ENCODE measurements at regions not wholly inside any gene's neighbourhood (a gene's known extent, or its start where the extent isn't known, plus 50 kb on each side); places are given as distances from the start of the nearest gene placed in this dataset.
"Not testable (repeated sequence)": the region's sequence is repeated elsewhere in the genome, so short reads cannot be mapped to it uniquely, and the experiment has no call there.

DNA sequence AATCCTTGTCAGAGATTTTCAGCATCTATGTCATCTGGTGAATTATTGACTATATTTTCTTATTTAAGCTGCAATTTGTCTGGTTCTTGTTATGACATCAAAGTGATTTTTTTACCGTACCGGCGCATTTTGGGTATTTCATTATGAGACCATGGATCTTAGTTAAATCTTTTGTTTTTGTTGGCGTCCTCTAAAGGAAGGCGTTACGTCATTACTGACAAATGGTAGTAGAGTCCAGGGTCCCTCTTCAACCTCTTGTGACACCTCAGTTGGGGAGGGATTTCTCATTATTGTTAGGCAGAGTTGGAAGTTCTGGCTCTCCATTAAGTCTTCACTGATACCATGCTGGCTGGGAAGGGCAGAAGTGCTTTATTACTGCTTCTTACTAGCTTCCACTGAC, 175.8 kb upstream of the MMADHC start:
- H3K9me3 ChIP-seq (ENCODE audit: control insufficient read depth, insufficient read depth, low read depth, low read length) = no peaks in the 10 kb centered on the region
- DNase-seq (ENCODE audit: low read depth in 2 of 2) = no peak
- no peak overlapping the region for H3K4me3 ChIP-seq (replicated peaks in 1 of 4; ENCODE audit: control extremely low read depth in 1 of 4, insufficient read depth in 1 of 4, low read depth in 3 of 4, low read length in 4 of 4)
- no peak for TF ChIP-seq EZH2 (IDR thresholded peaks at IDR 0.05; ENCODE audit: low read length, missing control alignments)
- TF ChIP-seq, protein P1, sequence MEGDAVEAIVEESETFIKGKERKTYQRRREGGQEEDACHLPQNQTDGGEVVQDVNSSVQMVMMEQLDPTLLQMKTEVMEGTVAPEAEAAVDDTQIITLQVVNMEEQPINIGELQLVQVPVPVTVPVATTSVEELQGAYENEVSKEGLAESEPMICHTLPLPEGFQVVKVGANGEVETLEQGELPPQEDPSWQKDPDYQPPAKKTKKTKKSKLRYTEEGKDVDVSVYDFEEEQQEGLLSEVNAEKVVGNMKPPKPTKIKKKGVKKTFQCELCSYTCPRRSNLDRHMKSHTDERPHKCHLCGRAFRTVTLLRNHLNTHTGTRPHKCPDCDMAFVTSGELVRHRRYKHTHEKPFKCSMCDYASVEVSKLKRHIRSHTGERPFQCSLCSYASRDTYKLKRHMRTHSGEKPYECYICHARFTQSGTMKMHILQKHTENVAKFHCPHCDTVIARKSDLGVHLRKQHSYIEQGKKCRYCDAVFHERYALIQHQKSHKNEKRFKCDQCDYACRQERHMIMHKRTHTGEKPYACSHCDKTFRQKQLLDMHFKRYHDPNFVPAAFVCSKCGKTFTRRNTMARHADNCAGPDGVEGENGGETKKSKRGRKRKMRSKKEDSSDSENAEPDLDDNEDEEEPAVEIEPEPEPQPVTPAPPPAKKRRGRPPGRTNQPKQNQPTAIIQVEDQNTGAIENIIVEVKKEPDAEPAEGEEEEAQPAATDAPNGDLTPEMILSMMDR (conservative IDR thresholded peaks at IDR 0.05 in 1 of 2, IDR thresholded peaks at IDR 0.05 in 1 of 2; ENCODE audit: low read depth in 1 of 2, low read length in 2 of 2) = no peak
- peaks cover 2% of the 10 kb centered on the region for H3K4me1 ChIP-seq (ENCODE audit: control insufficient read depth, extremely low read depth, insufficient read depth, low read length)
- H3K27ac ChIP-seq (ENCODE audit: insufficient read depth, low read length) = no peak overlapping the region
- H3K4me2 ChIP-seq (ENCODE audit: extremely low read depth, insufficient read depth, low read length) = no peak overlapping the region
- H3K9ac ChIP-seq (ENCODE audit: insufficient read depth, low read length) = no peak overlapping the region
- no peaks in the 10 kb centered on the region for H3K36me3 ChIP-seq (ENCODE audit: control insufficient read depth, insufficient read depth, low read length)
- no peaks in the 10 kb centered on the region for H3K27me3 ChIP-seq (ENCODE audit: control insufficient read depth, insufficient read depth, low read length)
- no peaks in the 10 kb centered on the region for H3K79me2 ChIP-seq (ENCODE audit: control insufficient read depth, insufficient read depth, low read length)
- no peaks in the 10 kb centered on the region for H4K20me1 ChIP-seq (ENCODE audit: control insufficient read depth, extremely low read depth, insufficient read depth, low read length)
- H2AFZ ChIP-seq (ENCODE audit: low read length) = no peak overlapping the region

DNA sequence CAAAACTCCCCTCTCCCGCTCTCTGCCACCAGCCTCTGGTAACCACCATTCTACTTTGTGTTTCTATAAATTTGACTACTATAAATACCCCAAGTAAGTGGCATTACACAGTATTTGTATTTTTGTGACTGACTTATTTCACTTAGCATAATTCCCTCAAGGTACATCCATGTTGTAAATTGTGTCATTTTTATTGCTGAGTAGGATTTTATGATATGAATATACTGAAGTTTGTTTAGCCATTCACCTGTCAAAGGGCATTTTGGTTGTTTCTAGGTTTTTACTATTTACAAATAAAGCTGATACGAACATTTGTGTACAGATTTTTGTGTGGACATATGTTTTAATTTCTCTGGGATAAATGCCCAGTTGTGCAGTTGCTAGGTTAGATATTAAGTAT, 174.0 kb upstream of the MMADHC start:
- no peak overlapping the region for H3K9ac ChIP-seq (ENCODE audit: insufficient read depth, low read length)
- TF ChIP-seq, protein P1 (conservative IDR thresholded peaks at IDR 0.05 in 1 of 2, IDR thresholded peaks at IDR 0.05 in 1 of 2; ENCODE audit: low read depth in 1 of 2, low read length in 2 of 2) = no peak
- TF ChIP-seq EZH2 (IDR thresholded peaks at IDR 0.05; ENCODE audit: low read length, missing control alignments) = no peak
- no peak overlapping the region for H3K27ac ChIP-seq (ENCODE audit: insufficient read depth, low read length)
- no peaks in the 10 kb centered on the region for H3K27me3 ChIP-seq (ENCODE audit: control insufficient read depth, insufficient read depth, low read length)
- no peak overlapping the region for H2AFZ ChIP-seq (ENCODE audit: low read length)
- H4K20me1 ChIP-seq (ENCODE audit: control insufficient read depth, extremely low read depth, insufficient read depth, low read length) = no peaks in the 10 kb centered on the region
- no peaks in the 10 kb centered on the region for H3K79me2 ChIP-seq (ENCODE audit: control insufficient read depth, insufficient read depth, low read length)
- H3K4me2 ChIP-seq (ENCODE audit: extremely low read depth, insufficient read depth, low read length) = no peak overlapping the region
- H3K9me3 ChIP-seq (ENCODE audit: control insufficient read depth, insufficient read depth, low read depth, low read length) = no peaks in the 10 kb centered on the region
- no peaks in the 10 kb centered on the region for H3K36me3 ChIP-seq (ENCODE audit: control insufficient read depth, insufficient read depth, low read length)
- no peak for DNase-seq (ENCODE audit: low read depth in 2 of 2)
- no peaks in the 10 kb centered on the region for H3K4me1 ChIP-seq (ENCODE audit: control insufficient read depth, extremely low read depth, insufficient read depth, low read length)
- no peak overlapping the region for H3K4me3 ChIP-seq (replicated peaks in 1 of 4; ENCODE audit: control extremely low read depth in 1 of 4, insufficient read depth in 1 of 4, low read depth in 3 of 4, low read length in 4 of 4)

DNA sequence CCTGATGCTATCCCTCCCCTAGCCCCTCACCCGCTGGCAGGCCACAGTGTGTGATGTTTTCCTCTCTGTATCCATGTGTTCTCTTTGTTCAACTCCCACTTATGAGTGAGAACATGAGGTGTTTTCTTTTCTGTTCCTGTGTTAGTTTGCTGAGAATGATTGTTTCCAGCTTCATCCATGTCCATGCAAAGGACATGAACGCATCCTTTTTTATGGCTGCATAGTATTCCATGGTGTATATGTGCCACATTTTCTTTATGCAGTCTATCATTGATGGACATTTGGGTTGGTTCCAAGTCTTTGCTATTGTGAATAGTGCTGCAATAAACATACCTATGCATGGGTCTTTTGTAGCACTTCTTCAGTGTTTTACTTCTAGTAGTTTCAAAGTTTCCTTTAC, 171.8 kb upstream of the MMADHC start:
- not testable (repeated sequence) for H3K27ac ChIP-seq (ENCODE audit: insufficient read depth, low read length); H3K79me2 ChIP-seq (ENCODE audit: control insufficient read depth, insufficient read depth, low read length); H4K20me1 ChIP-seq (ENCODE audit: control insufficient read depth, extremely low read depth, insufficient read depth, low read length); DNase-seq (ENCODE audit: low read depth in 2 of 2); H2AFZ ChIP-seq (ENCODE audit: low read length); H3K9ac ChIP-seq (ENCODE audit: insufficient read depth, low read length); H3K4me2 ChIP-seq (ENCODE audit: extremely low read depth, insufficient read depth, low read length); H3K36me3 ChIP-seq (ENCODE audit: control insufficient read depth, insufficient read depth, low read length); H3K4me3 ChIP-seq (replicated peaks in 1 of 4; ENCODE audit: control extremely low read depth in 1 of 4, insufficient read depth in 1 of 4, low read depth in 3 of 4, low read length in 4 of 4); H3K9me3 ChIP-seq (ENCODE audit: control insufficient read depth, insufficient read depth, low read depth, low read length); H3K4me1 ChIP-seq (ENCODE audit: control insufficient read depth, extremely low read depth, insufficient read depth, low read length); H3K27me3 ChIP-seq (ENCODE audit: control insufficient read depth, insufficient read depth, low read length)

DNA sequence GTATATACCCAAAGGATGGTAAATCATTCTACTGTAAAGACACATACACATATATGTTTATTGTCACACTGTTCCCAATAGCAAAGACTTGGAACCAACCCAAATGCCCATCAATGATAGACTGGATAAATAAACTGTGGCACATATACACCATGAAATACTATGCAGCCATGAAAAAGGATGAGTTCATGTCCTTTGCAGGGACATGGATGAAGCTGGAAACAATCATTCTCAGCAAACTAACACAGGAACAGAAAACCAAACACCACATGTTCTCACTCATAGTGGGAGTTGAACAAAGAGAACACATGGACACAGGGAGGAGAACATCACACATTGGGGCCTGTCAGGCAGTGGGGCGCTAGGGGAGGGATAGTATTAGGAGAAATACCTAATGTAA, 167.1 kb upstream of the MMADHC start:
- not testable (repeated sequence) for H3K9ac ChIP-seq (ENCODE audit: insufficient read depth, low read length); H3K9me3 ChIP-seq (ENCODE audit: control insufficient read depth, insufficient read depth, low read depth, low read length); H3K27me3 ChIP-seq (ENCODE audit: control insufficient read depth, insufficient read depth, low read length); DNase-seq (ENCODE audit: low read depth in 2 of 2); H3K4me3 ChIP-seq (replicated peaks in 1 of 4; ENCODE audit: control extremely low read depth in 1 of 4, insufficient read depth in 1 of 4, low read depth in 3 of 4, low read length in 4 of 4); H2AFZ ChIP-seq (ENCODE audit: low read length); H3K36me3 ChIP-seq (ENCODE audit: control insufficient read depth, insufficient read depth, low read length); H3K79me2 ChIP-seq (ENCODE audit: control insufficient read depth, insufficient read depth, low read length); H3K4me2 ChIP-seq (ENCODE audit: extremely low read depth, insufficient read depth, low read length); H3K4me1 ChIP-seq (ENCODE audit: control insufficient read depth, extremely low read depth, insufficient read depth, low read length); H4K20me1 ChIP-seq (ENCODE audit: control insufficient read depth, extremely low read depth, insufficient read depth, low read length); H3K27ac ChIP-seq (ENCODE audit: insufficient read depth, low read length)

All from fibroblast of lung (primary cell).